ENCODE measurements at regions not wholly inside any gene's neighbourhood (a gene's known extent, or its start where the extent isn't known, plus 50 kb on each side); places are given as distances from the start of the nearest gene placed in this dataset.
"Not testable (repeated sequence)": the region's sequence is repeated elsewhere in the genome, so short reads cannot be mapped to it uniquely, and the experiment has no call there.

DNA sequence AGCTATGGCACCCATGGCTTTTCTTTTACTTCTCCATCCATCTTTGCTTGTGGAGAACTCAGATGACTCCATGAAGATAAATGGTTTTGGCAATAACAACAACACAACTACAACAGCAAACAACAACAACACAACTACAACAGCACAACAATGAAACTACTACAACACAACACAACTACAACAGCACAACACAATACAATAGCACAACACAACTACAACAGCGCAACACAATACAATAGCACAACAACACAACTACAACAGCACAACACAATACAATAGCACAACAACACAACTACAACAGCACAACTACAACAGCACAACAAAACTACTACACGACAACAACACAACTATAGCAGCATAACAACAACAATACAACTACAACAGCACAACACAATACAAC is 569.4 kb downstream of the TOX3 start:
- not testable (repeated sequence) for DNase-seq (ENCODE audit: low read depth in 2 of 2)

DNA sequence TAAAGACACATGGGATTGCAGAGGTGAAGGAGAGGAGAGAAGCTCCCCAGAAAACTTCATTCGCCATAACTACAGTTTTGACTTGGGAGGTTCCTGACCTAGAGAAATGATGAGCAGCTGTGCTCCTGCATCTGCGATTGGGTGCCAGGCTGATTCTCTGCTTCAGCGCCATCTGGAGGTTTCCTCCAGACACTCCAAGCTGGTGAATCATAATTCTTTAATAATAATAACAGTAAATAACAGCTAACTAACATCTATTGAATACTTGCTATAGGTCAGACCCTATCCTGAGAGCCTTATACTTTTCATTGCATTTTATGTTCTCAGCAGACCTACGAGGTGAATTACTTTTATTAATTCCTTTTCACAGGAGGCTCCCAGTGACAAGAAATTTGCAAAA is 575.8 kb downstream of the TOX3 start:
- DNase-seq (ENCODE audit: low read depth in 2 of 2), result no peak

DNA sequence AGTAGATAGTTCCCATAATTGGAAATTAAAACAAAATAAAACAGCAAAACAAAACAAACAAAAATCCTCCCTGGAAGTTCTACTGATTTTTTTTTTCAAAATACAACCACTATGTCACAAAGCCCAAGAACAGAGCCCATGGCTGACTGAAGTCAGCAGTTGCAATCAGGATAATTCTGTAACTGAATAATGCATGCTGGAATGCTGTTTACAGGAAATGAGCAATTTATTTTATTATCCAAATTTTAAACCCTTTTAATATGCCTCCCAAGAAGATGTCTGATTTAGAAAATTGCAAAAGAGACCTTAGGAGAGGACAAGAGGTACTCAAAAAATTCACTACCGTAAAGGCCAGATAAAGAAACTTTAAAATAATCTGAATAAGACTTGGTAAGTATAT is 578.2 kb downstream of the TOX3 start:
- DNase-seq (ENCODE audit: low read depth in 2 of 2), result no peak

DNA sequence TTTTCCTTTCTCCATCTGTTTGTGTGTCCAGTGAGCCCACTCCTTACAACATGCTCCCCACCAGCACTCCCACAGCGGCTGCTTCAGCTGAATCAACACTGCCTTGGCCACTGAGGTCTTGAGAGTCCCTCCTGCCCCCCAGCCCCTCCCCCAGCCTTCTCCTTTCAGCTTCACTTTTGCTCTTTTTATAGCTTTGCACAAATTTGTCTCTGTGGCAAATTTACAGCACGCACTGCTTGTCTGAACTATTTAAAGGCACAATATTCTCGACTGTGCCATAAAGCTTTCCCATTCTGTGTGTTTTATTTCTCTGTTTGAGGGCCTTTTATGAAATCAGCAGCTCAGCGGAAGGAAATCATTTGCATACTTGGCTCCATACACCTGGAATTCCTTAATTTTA is 579.3 kb downstream of the TOX3 start:
- DNase-seq (ENCODE audit: low read depth in 2 of 2), result no peak

DNA sequence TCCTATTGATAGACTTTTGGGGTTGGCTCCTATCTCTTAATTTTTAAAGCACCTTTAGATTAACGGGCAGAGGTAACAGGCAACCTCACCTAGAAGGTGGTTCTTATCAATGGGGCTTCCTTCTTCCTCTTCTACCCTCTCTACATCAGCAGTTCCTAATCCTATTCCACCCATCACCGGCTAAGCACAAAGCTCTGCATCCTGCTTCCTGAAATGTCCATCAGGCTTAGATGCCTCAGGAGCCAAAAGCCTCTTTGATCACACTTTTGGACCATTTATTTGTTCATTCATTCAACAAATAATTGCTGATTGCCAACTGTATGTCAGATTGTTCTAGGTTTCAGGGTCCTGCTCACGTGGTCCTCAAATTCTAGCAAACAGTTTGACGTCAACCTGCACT is 586.0 kb downstream of the TOX3 start:
- DNase-seq (ENCODE audit: low read depth in 2 of 2), result no peak

DNA sequence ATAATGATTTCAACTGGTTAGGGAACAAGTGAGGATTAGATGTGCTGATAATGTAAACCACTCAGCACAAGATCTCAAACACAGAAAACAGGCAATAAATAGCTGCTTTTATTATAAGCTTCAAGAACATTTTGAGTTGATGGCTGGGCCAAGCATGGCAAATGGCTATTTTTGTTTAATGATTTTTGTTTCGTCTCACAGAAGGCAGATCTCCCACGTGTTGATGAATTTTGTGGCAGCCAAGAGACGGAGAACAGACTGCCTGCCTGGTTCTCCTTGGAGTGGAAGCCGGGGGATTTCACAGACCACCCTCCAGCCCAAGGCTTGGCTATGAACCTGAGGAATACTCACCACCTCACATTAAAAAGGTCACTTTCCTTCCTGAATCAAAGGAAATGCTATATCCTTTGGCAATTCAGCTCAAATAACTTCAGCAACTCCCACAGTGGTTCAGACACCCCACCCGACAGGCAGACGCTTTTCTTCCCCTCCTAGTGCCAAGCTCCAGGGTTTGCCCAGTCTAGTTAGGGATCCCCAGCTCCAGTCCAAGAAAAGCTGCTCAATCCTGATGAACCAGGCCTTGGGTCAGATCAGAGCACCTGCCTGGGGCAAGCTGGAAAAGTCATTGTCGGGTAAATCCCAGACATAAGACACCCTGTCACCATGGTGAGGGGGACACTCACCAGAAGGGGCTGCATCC is 593.5 kb downstream of the TOX3 start:
- no peak for DNase-seq (ENCODE audit: low read depth in 2 of 2)

DNA sequence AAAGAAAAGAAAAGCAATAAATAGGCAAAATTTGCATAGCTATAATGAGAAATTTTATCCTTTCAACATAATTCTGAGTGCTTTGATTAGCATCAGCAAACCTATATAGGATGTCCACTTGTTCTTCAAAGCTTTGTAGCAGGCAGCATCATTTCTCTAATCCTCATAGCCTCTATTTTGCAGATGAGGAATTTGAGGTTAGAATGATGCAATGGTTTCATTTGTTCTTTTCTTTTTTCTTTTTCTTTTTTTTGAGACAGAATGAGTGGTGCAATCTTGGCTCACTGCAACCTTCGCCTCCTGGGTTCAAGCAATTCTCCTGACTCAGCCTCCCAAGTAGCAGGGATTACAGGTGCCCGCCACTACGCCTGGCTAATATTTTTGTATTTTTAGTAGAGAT is 594.4 kb downstream of the TOX3 start:
- no peak for DNase-seq (ENCODE audit: low read depth in 2 of 2)

DNA sequence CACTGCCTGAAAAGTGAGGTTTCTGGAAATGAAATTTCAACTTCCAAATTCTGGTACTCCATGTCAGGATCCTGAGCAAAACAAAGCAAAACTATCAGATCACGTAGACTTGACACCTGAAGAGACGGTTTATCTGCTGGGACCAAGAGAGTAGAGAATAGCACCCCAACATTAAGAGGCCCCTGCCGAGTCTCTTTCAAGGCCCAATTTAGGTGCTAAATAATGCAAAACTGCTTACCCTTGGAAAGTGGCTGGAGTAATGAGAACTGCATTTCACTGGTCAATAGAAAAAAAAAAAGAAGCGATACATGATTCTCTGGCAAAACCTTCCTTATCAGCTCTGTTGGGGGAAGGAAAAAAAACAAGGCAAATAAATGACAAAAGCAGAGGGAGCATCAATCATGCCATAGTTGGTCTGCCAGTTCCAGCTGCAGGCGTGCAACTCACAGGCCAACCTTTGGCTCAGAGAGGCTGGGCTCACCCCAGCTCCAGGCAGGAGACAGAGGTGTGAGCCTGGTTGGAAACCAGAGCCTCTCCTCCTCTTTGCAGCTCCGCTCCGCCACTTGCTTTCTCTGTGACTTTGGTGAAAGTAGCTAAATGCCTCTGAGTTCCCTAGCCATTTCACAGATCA is 595.2 kb downstream of the TOX3 start:
- DNase-seq (ENCODE audit: low read depth in 2 of 2), result no peak

DNA sequence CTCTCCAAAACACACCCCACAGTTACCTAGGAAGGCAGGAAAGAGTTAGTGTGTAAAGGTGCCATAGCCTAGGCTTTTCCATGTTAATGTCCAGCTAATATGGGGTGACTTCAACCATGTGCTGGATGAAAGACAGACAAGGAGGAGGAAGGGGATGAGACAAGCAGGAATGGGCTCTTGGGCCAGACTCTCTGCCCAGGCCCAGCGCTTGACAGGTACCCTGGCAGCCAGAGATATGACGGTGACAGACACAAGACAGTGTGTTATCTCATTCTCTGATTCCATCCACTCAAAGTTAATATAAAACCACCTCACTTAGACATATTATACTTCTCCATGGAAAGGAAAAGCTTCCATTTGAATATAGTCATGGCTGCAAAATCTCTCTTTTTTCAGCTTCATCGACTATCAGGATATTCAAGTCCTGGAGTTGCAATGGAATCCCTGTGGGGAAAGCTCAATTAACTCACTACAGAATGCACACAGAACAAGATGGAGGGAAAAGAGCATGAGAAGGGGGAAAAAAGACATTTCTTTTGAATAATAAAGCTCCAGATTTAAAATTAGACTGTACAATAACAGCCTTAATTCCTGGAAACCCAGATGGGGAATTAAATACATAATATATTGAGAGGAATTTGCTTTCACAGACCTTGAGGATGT is 596.7 kb downstream of the TOX3 start:
- no peak for DNase-seq (ENCODE audit: low read depth in 2 of 2)

DNA sequence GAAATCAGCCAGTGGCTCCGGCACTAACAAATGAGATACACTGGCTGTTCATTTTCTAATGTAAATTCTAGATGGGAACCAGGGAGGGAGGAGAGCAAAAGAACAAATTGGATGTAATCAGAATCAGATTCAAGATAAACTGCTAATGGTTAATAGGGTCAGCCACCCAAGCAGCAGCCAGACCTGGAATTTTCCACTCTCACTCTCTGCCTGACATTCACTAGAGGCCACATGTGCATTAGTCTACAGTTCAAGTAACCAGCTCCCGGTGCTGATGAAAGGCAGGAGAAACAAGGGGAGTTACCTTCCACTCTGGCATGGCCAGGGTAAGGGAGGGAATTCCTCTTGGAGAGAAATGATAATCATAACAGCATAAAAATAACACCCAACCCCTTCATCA is 597.7 kb downstream of the TOX3 start:
- DNase-seq (ENCODE audit: low read depth in 2 of 2), result no peak

DNA sequence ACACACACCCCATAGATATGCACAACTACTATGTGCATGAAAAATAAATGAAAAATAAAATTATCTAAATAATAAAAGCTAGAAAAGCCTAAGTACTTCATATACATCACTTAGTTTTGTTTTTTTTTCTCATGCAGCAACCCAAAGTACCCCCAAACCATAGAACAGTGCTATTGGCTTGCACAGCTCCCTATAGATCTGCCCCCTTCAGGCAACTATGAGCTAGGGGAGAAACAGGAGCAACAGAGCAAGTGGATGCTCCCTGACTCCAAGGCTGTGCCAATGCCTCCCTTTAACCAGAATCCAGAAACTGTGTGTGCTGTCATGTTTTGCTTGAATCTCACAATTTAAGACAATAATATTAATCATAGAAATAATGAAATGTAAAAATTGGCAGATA is 605.5 kb downstream of the TOX3 start:
- no peak for DNase-seq (ENCODE audit: low read depth in 2 of 2)

DNA sequence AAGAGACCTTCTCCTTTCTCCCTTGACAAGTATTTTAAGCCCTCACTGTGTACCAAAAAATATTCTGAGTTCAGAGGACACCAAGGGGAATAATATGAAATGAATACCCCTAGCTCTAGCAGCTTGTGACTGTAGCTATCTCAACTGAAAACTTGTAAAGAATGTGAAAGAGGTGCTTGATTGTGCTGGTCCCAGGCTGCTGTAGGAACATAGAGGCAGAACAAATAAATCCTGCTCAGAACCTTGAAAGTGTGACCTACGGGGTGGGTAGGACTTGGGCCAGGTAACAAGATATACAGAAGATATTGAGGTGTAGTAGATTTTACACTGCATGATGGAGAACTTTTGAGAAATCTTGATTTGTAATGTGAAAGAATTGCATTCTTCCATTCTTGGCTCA is 606.8 kb downstream of the TOX3 start:
- no peak for DNase-seq (ENCODE audit: low read depth in 2 of 2)

DNA sequence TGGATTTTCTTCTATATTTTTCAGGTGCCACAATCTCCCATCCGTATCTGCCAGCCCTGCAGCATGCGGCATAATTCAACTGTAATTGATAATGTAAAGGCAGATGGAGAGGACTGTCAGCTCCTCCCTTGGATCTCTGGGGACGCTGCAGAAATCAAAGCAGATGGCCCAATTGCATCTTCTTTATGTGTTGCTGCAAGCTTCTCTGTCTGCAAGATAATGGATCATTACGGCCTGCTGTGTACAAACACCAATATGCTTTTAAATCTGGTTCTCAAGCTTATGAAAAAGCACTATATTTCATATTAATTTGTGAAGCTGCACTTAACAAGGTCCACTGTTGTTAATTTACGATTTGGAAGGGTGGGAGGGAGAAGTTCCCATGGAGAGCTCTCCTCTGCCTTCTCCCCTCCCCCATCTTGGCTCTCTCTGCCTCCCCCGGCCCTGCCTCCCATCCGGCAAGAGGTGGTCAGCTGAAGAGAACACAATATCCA is 607.5 kb downstream of the TOX3 start:
- no peak for DNase-seq (ENCODE audit: low read depth in 2 of 2)

DNA sequence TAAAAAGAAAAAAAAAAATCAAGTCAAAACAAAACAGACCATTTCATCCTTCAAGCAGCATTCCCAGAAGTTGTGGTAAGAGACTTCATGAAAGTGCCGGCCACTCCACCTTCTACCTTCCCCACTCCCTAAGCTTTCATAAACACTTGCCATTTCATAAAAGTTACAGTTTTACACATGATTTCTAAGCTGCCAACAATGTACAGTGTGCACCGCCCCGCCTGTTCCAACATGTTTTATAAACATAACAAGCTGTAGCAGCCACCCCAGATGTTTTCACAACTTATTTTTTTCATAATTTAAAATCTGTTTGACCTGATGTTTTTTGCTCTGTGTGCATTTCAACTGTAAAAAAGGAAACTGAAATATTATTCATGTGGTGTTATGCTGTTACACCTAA is 608.1 kb downstream of the TOX3 start:
- DNase-seq (ENCODE audit: low read depth in 2 of 2), result no peak

DNA sequence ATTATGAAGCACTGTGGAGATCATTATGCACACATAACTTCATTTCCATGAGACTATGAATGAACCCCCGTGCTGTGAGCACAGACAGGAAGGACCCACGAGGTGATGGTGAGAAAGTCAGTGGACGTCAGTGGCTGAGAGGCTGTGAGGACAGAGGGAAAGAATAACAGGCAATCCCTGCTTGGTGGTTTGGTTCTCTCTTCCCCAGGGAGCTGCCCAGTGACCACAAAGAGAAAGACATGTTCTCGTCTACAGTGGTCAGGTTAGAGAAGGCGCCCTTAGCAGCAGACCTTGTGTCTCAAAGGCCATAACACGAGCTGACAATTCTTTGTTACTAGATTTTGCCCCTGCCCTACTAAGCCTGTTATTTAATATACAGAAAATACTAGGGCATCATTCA is 609.2 kb downstream of the TOX3 start:
- DNase-seq (ENCODE audit: low read depth in 2 of 2), result no peak

DNA sequence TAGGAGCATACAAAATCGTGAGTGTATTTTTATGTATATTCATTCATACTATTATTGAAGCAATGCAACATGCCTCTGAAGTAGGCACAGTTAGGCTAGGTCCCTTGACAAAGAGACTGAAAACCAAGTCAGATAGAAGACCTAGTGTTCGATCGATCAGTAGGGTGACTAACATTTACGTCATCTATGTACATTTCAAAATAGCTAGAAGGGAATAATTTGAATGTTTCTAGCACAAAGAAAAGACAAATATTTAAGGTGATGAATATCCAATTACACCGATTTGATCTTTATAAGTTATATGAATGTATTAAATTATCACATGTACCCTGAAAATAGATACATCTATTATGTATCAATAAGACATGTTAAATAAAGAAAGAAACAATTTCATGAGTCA is 610.1 kb downstream of the TOX3 start:
- DNase-seq (ENCODE audit: low read depth in 2 of 2), result no peak

DNA sequence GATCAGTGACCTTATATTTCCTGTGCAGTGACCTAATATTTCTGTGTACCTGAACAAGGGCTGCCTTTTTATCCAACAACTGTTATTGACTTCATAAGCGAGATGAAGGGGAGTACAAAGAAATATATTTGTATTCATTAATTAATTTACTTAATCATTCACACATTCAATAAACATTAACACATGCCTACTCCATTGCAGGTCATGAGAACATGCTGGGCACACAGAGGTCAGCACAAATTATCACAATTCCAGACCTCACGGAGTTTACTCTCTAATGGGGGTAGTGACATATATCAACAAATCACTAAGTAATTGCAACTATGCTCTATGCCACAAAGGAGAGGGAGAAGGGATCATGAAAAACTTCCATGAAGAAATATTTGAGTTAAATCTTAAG is 614.6 kb downstream of the TOX3 start:
- DNase-seq (ENCODE audit: low read depth in 2 of 2), result no peak

DNA sequence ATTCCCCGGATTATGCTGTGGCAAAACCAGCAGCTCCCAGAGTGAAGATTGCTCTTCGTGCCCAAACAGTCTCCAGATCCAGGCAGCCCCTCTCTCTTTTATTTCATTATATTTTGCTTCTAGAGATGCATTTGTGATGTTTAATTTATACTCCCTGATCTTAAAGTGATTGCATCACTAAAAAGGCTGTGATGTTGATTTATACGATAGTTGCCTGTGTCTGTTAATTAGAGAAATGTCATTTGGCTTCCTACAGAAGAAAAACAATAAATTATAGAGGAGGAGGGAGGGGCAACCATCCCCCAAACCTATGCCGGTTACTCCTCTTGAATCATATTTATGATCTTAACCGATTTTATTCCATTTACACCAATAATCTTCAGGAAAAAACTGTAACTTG is 615.3 kb downstream of the TOX3 start:
- no peak for DNase-seq (ENCODE audit: low read depth in 2 of 2)

DNA sequence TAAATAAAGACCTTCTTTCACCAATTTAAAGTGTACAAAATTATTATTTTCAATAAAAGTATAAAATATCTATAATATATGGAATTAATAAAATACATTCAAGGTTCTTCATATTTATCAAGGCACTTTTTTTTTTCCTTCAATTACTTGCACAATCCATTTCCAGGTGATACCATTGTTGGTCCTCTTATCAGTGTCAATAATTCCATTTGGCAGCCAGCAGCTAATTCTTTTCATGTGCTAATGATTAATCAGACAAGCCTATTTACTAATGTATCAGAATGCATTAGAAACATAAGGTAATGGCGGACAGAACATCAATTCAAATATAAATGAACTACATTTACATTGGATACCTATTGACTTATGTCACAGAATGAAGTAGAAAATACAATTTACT is 622.2 kb downstream of the TOX3 start:
- no peak for DNase-seq (ENCODE audit: low read depth in 2 of 2)

DNA sequence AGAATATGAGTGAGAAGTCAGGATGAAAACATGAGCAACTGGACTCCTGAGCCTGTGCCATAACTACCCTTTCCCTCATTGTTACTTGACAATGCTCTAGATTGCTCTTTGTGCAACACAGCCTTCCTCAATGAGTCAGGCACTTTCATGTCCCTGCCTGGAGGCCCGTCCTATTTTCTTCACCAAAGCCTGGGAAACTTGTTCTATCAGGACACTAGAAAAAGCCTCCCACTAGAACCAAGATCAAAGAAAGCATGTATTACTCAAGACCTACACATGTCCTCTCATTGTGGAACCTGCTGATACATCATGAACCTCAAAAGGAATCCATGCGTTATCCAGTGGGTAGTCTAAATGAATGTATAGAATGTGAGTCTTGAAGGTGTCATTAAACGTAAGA is 624.5 kb downstream of the TOX3 start:
- no peak for DNase-seq (ENCODE audit: low read depth in 2 of 2)

DNA sequence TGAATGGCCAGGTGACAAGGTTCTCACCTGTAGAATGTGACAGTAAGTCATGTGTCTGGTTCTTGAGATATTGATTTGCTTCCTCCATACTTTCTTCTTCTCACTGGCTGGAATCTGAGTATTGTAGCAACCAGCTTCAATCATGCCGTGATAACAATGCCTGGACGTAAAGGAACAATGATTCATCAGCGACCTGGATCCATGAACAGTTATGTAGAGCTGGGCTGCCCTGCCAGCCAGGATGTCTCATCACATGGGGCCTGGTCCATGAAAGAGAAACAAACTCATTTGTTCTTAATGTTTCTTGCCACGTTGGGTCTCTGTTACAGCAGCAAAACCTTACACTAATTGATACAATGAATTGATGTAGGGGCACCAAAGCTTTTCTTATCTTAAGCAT is 627.2 kb downstream of the TOX3 start:
- no peak for DNase-seq (ENCODE audit: low read depth in 2 of 2)

DNA sequence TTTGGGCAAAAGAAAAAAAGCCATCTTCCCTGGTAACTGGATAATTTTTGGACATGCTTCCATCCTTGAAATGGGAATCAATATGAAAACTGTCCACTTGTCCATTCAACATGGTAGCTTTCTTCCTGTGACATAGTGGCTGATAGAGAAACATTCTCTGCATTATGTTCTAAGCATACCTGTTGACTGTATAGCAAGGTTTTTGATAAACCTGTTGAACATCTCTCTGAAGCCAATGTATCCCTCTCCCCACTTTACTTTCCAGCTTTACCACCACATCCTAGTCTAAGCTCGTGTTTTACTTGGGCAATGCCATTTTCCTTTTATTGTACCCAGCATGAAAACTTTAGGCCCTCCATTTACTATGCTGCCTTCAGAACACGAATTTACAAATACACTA is 630.1 kb downstream of the TOX3 start:
- DNase-seq (ENCODE audit: low read depth in 2 of 2), result no peak

DNA sequence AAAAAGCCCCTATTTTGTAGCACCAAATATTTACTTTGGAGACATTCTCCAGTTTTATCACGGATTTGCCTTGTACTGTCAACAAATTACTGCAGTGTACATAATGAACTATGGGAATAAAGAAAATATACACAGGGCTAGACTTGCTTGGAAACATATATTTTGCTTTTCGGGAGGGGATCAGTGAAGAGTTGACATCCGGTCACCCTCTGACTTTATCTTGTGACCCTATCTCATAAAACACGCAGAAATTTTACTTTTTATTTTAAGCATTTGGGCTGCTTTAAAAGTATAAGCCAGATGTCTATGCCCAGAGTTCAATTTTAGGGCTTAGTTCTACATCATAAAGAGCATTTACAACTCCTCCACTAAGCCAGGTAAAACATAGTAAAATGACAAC is 630.7 kb downstream of the TOX3 start:
- no peak for DNase-seq (ENCODE audit: low read depth in 2 of 2)
